IMR-90 (cell line): ENCODE measurements at regions not wholly inside any gene's neighbourhood (a gene's known extent, or its start where the extent isn't known, plus 50 kb on each side); places are given as distances from the start of the nearest gene placed in this dataset.

ENCODE experiments used
- CEBPB ChIP-seq: IDR thresholded peaks from 2 replicates; pipeline ENCODE4 v1.6.1; 2012; ENCODE audit warnings: low read depth, low read length, improper control_type of control experiment
- FOS ChIP-seq: fragments of 150-350 bp; IDR thresholded peaks from 2 replicates; pipeline ENCODE4 v1.6.1; 2016; ENCODE audit warnings: low read depth, low read length
- POLR2A ChIP-seq: IDR thresholded peaks from 2 replicates; pipeline ENCODE4 v1.6.1; 2012; ENCODE audit warnings: mild to moderate bottlenecking, low read depth, low read length
- RAD21 ChIP-seq: IDR thresholded peaks from 2 replicates; pipeline ENCODE4 v1.6.1; 2012; ENCODE audit warnings: low read length, improper control_type of control experiment
- RCOR1 ChIP-seq: IDR thresholded peaks from 2 replicates; pipeline ENCODE4 v1.6.1; 2012; ENCODE audit warnings: mild to moderate bottlenecking, low read length, improper control_type of control experiment; ENCODE audit not compliant: insufficient replicate concordance
- SMC3 ChIP-seq: fragments of 150-350 bp; IDR thresholded peaks from 2 replicates; pipeline ENCODE4 v1.6.1; 2016; ENCODE audit warnings: low read depth, mild to moderate bottlenecking, antibody characterized with exemption, low read length, moderate library complexity
- TF ChIP-seq, protein P1 (sequence below): conservative IDR thresholded peaks from 2 replicates; pipeline ENCODE4 v1.5.1; 2012; ENCODE audit warnings: mild to moderate bottlenecking, low read depth, low read length, improper control_type of control experiment
- TF ChIP-seq, protein P2 (sequence below): fragments of 150-350 bp; IDR thresholded peaks from 2 replicates; pipeline ENCODE4 v1.6.1; 2016; ENCODE audit warnings: low read depth, mild to moderate bottlenecking, low read length, moderate library complexity, borderline replicate concordance

DNA sequence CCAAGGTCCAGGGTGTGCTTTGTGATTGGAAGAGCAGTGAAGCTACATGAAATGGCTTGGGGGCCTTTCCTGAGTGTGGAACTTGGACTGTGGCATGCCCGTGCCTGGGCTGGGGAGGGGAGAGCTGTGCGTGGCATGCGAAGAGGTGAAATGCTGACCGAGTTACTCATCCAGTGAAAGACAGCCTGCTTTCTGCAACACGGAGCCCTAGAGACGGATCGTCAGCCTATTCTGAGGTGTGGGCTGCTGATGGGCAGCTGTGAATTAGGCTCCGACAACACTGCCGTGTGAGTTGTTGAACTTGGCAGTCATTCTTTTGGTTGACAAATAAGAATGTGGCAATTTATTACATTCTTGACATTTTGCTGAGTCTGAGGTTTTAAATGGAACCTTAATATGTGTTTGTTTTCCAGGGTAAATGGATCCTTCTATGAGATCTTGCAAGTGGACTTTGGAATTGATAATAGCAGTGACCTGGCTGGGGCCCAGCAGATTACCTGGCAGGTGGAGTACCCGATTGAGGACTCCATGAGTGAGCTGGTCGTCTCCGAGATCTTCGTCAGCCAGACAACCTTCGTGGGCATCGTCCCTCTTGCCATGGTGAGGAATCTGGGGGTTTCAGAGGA, 453.9 kb downstream of the AACS start:
- TF ChIP-seq SMC3, result no peak
- TF ChIP-seq, protein P1, sequence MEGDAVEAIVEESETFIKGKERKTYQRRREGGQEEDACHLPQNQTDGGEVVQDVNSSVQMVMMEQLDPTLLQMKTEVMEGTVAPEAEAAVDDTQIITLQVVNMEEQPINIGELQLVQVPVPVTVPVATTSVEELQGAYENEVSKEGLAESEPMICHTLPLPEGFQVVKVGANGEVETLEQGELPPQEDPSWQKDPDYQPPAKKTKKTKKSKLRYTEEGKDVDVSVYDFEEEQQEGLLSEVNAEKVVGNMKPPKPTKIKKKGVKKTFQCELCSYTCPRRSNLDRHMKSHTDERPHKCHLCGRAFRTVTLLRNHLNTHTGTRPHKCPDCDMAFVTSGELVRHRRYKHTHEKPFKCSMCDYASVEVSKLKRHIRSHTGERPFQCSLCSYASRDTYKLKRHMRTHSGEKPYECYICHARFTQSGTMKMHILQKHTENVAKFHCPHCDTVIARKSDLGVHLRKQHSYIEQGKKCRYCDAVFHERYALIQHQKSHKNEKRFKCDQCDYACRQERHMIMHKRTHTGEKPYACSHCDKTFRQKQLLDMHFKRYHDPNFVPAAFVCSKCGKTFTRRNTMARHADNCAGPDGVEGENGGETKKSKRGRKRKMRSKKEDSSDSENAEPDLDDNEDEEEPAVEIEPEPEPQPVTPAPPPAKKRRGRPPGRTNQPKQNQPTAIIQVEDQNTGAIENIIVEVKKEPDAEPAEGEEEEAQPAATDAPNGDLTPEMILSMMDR, result no peak
- TF ChIP-seq POLR2A, result no peak
- TF ChIP-seq FOS, result no peak
- no peak for TF ChIP-seq RCOR1
- no peak for TF ChIP-seq CEBPB
- TF ChIP-seq RAD21, result no peak
- TF ChIP-seq, protein P2, sequence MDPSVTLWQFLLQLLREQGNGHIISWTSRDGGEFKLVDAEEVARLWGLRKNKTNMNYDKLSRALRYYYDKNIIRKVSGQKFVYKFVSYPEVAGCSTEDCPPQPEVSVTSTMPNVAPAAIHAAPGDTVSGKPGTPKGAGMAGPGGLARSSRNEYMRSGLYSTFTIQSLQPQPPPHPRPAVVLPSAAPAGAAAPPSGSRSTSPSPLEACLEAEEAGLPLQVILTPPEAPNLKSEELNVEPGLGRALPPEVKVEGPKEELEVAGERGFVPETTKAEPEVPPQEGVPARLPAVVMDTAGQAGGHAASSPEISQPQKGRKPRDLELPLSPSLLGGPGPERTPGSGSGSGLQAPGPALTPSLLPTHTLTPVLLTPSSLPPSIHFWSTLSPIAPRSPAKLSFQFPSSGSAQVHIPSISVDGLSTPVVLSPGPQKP, result no peak
